ENCODE measurements at regions not wholly inside any gene's neighbourhood (a gene's known extent, or its start where the extent isn't known, plus 50 kb on each side); places are given as distances from the start of the nearest gene placed in this dataset.

- no peak for TF ChIP-seq CTCF (IDR thresholded peaks at IDR 0.05)
- no peak for TF ChIP-seq POLR2A (IDR thresholded peaks at IDR 0.05)
Observed at GRCh38 chr10:32217216-32217615, 129.7 kb downstream of the EPC1 start.

All from heart left ventricle (tissue), 13 donors.